Panc1 (cell line): ENCODE measurements at regions not wholly inside any gene's neighbourhood (a gene's known extent, or its start where the extent isn't known, plus 50 kb on each side); places are given as distances from the start of the nearest gene placed in this dataset.

Experiments used
- ATAC-seq: fragments of 200-7000 bp; cut with Tn5 transposase; 2 replicates; pipeline ENCODE4 v1.9.1; 2020; ENCODE audit warnings: mild to moderate bottlenecking, moderate library complexity
- BruUV-seq: library from RNA; stranded (reverse); fragments of 400-500 nt; replicated peaks from 2 replicates; lab custom pipeline; 2021; lab: Mats Ljungman, UMichigan
- CTCF ChIA-PET: fragments of 300-600 bp; sonication (Branson Sonifier 250); formaldehyde crosslinking; loops from one replicate; lab custom pipeline; 2022; ENCODE audit warnings: antibody characterized with exemption; lab: Charles Lee
- POLR2A ChIA-PET: fragments of 300-600 bp; sonication (Branson Sonifier 250); formaldehyde crosslinking; loops from one replicate; lab custom pipeline; 2022; ENCODE audit warnings: antibody characterized with exemption; lab: Charles Lee
- DNase-seq: peaks from one replicate; pipeline ENCODE4 v3.0.0-alpha.2; 2010; ENCODE audit warnings: low read depth, low spot score
- H3K27ac ChIP-seq: 2 replicates; pipeline ENCODE4 v1.5.1; 2011; ENCODE audit warnings: mild to moderate bottlenecking, low read length, inconsistent platforms
- H3K27me3 ChIP-seq: fragments of 200-500 bp; sonication (Bioruptor generic); 2 replicates; pipeline ENCODE4 v1.6.0; 2014; ENCODE audit warnings: low read length, inconsistent platforms; ENCODE audit not compliant: control insufficient read depth, insufficient read depth
- H3K36me3 ChIP-seq: fragments of 200-500 bp; sonication (Bioruptor generic); 2 replicates; pipeline ENCODE4 v1.5.1; 2014; ENCODE audit warnings: inconsistent platforms, mild to moderate bottlenecking, low read length, moderate library complexity; ENCODE audit not compliant: control insufficient read depth, insufficient read depth
- H3K4me1 ChIP-seq: 2 replicates; pipeline ENCODE4 v1.5.1; 2011; ENCODE audit warnings: inconsistent platforms, mild to moderate bottlenecking, low read length, moderate library complexity; ENCODE audit not compliant: control insufficient read depth, insufficient read depth
- H3K4me3 ChIP-seq, 2 experiments: 2 replicates each; pipeline ENCODE4 v1.5.1; 2011 to 2012; ENCODE audit warnings: low read depth in 2 of 2, low read length in 2 of 2, mild to moderate bottlenecking in 2 of 2, inconsistent platforms in 1 of 2, moderate library complexity in 1 of 2
- H3K9me3 ChIP-seq: fragments of 200-500 bp; sonication (Bioruptor generic); 2 replicates; pipeline ENCODE4 v1.5.1; 2014; ENCODE audit warnings: low read depth, mild to moderate bottlenecking, inconsistent platforms, low read length, moderate library complexity; ENCODE audit not compliant: control insufficient read depth, insufficient read depth
- POLR2AphosphoS5 ChIP-seq: IDR thresholded peaks from 2 replicates; pipeline ENCODE4 v1.6.1; 2012; ENCODE audit warnings: mild to moderate bottlenecking, low read depth, low read length, moderate library complexity
- SIN3A ChIP-seq: IDR thresholded peaks from 2 replicates; pipeline ENCODE4 v1.6.1; 2012; ENCODE audit warnings: low read depth, mild to moderate bottlenecking, low read length, moderate library complexity, borderline replicate concordance; ENCODE audit not compliant: insufficient read depth
- TCF7L2 ChIP-seq: IDR thresholded peaks from 2 replicates; pipeline ENCODE4 v1.6.1; 2011; ENCODE audit warnings: mild to moderate bottlenecking, low read depth, low read length, inconsistent platforms
- in situ Hi-C: cut with HindIII; loops from 2 replicates; pipeline ENCODE4 v1.10.0; 2016; ENCODE audit warnings: low sequenced_read_pairs, low pct_unique_long_range_greater_than_20kb
- intact Hi-C: fragments of 100-400 bp; cut with micrococcal nuclease; formaldehyde crosslinking; loops from one replicate; pipeline ENCODE4 v1.10.0; 2022; ENCODE audit not compliant: unreplicated experiment
- TF ChIP-seq, protein P1 (sequence below): fragments of 450-650 bp; IDR thresholded peaks from 2 replicates; pipeline ENCODE4 v1.5.1; 2017; ENCODE audit warnings: mild to moderate bottlenecking
- TF ChIP-seq, protein P2 (sequence below), 2 experiments: IDR thresholded peaks; 2 replicates each; pipeline ENCODE4 v1.6.1; 2011 to 2012; ENCODE audit warnings: low read depth in 2 of 2, control low read depth in 1 of 2, low read length in 1 of 2, mild to moderate bottlenecking in 1 of 2, moderate library complexity in 1 of 2; ENCODE audit not compliant: insufficient read depth in 1 of 2

DNA sequence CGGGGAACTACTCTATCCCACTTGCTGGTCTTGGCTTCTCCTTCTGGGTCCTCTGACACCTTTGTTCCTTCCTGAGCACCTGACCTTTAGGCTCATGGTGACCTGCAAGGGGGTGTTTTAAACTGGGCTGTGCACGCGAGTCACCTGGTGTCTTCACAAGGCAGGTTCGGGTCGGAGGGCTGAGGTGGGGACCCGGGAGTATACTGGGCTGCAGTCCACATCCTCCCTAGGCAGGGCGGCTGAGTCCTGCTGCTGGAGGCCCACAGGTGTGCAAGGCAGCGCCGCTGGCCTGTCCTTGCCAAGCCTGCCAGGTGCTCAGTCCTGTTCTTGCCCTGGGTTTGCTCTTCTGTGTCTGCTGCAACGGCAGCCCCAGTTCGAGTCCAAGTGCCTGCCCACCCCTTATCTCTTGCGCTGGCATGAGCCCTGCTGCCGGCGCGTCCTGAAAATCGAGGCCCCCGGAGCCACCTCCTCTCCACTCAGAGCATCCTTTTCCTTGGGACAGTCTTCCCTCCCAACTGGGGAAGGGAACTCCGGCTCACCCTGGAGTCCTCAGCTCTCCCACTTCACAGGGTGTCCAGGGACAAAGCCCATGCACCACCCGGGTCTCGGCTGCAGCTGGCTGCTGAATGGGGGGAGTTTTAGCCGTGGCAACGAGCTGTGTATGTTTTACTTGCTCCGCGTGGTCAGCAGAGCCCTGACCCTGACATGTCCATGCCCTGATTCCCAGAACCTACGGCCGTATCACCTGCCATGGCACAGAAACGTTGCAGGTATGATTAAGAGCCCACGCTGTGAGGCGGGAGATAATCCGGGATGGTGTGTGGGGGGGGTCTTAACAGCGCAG lies 193.5 kb downstream of the TEX29 start:
- BruUV-seq = no TSS peak
- in situ Hi-C loops = no loop called here
- no peak for DNase-seq
- Histone ChIP-seq H3K4me3 (no peak overlapping the region), H3K4me1 (no peaks in the 10 kb centered on the region), H3K9me3 (no peaks in the 10 kb centered on the region), H3K36me3 (no peaks in the 10 kb centered on the region), H3K27me3 (no peaks in the 10 kb centered on the region), H3K27ac (no peak overlapping the region)
- no peak for ATAC-seq
- CTCF ChIA-PET = no interaction called here
- intact Hi-C loops = no loop called here
- TF ChIP-seq, protein P1, sequence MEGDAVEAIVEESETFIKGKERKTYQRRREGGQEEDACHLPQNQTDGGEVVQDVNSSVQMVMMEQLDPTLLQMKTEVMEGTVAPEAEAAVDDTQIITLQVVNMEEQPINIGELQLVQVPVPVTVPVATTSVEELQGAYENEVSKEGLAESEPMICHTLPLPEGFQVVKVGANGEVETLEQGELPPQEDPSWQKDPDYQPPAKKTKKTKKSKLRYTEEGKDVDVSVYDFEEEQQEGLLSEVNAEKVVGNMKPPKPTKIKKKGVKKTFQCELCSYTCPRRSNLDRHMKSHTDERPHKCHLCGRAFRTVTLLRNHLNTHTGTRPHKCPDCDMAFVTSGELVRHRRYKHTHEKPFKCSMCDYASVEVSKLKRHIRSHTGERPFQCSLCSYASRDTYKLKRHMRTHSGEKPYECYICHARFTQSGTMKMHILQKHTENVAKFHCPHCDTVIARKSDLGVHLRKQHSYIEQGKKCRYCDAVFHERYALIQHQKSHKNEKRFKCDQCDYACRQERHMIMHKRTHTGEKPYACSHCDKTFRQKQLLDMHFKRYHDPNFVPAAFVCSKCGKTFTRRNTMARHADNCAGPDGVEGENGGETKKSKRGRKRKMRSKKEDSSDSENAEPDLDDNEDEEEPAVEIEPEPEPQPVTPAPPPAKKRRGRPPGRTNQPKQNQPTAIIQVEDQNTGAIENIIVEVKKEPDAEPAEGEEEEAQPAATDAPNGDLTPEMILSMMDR = no peak
- TF ChIP-seq, protein P2, sequence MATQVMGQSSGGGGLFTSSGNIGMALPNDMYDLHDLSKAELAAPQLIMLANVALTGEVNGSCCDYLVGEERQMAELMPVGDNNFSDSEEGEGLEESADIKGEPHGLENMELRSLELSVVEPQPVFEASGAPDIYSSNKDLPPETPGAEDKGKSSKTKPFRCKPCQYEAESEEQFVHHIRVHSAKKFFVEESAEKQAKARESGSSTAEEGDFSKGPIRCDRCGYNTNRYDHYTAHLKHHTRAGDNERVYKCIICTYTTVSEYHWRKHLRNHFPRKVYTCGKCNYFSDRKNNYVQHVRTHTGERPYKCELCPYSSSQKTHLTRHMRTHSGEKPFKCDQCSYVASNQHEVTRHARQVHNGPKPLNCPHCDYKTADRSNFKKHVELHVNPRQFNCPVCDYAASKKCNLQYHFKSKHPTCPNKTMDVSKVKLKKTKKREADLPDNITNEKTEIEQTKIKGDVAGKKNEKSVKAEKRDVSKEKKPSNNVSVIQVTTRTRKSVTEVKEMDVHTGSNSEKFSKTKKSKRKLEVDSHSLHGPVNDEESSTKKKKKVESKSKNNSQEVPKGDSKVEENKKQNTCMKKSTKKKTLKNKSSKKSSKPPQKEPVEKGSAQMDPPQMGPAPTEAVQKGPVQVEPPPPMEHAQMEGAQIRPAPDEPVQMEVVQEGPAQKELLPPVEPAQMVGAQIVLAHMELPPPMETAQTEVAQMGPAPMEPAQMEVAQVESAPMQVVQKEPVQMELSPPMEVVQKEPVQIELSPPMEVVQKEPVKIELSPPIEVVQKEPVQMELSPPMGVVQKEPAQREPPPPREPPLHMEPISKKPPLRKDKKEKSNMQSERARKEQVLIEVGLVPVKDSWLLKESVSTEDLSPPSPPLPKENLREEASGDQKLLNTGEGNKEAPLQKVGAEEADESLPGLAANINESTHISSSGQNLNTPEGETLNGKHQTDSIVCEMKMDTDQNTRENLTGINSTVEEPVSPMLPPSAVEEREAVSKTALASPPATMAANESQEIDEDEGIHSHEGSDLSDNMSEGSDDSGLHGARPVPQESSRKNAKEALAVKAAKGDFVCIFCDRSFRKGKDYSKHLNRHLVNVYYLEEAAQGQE (IDR thresholded peaks at IDR 0.05; ENCODE audit: insufficient read depth in 1 of 2, low read depth in 2 of 2, low read length in 1 of 2) = no peak
- TF ChIP-seq POLR2AphosphoS5 = no peak
- no peak for TF ChIP-seq SIN3A
- TF ChIP-seq TCF7L2 = no peak
- POLR2A ChIA-PET = no interaction called here

DNA sequence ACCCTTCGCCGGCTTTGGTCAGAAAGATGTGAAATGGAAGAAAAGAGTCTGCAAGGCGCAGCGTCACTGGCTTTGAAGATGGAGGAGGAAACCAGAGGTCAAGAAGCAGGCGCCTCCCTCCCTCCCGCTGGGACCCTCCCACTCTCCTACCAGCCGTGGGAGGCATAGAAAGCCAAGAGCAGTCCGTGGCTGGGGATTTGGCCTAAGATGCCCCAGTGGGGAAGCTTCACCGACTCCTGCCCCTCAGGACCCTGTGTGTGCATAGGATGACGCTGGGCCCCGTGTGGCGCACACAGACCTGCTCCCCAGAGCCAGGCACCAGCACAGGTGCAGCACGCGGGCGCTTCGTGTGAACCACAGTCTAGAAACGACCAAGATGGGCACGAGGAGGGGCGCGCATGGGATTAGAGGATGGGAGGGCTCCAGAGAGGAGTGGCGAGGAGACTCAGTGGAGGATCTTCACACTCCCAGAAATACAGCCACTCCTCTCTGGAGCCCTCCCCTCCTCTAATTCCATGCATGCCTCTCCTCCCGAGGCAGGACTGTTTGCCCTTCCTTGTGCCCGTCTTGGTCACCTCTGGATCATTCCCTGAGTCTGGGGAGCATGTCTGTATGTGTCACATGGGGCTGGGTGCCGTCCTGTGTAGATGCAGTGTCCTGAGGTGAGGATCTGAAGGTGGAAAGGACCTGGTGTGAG lies 194.3 kb downstream of the TEX29 start:
- intact Hi-C loops (no loop called here), in situ Hi-C loops (no loop called here)
- no peaks in the 10 kb centered on the region for H3K36me3 ChIP-seq
- DNase-seq (no peak), ATAC-seq (no peak)
- no peaks in the 10 kb centered on the region for H3K4me1 ChIP-seq
- TF ChIP-seq SIN3A (no peak), POLR2AphosphoS5 (no peak), TCF7L2 (no peak)
- TF ChIP-seq, protein P1 = no peak
- TF ChIP-seq, protein P2 (IDR thresholded peaks at IDR 0.05; ENCODE audit: insufficient read depth in 1 of 2, low read depth in 2 of 2, low read length in 1 of 2) = no peak
- ChIA-PET CTCF (no interaction called here), POLR2A (no interaction called here)
- no peak overlapping the region for H3K4me3 ChIP-seq
- H3K27me3 ChIP-seq = no peaks in the 10 kb centered on the region
- H3K27ac ChIP-seq = no peak overlapping the region
- H3K9me3 ChIP-seq = no peaks in the 10 kb centered on the region
- BruUV-seq = no TSS peak
